GM19372 (cell line): ENCODE measurements at regions not wholly inside any gene's neighbourhood (a gene's known extent, or its start where the extent isn't known, plus 50 kb on each side); places are given as distances from the start of the nearest gene placed in this dataset.
"Not testable (repeated sequence)": the region's sequence is repeated elsewhere in the genome, so short reads cannot be mapped to it uniquely, and the experiment has no call there.

Experiments
- ATAC-seq: cut with Tn5 transposase; IDR thresholded peaks from one replicate; pipeline ENCODE4 v1.9.1; 2021; ENCODE audit warnings: mild to moderate bottlenecking, low read depth, moderate library complexity; ENCODE audit not compliant: unreplicated experiment

GRCh38 chr2:242063436-242063835, 193.9 kb downstream of the RTP5 start:
- no peak for ATAC-seq

DNA sequence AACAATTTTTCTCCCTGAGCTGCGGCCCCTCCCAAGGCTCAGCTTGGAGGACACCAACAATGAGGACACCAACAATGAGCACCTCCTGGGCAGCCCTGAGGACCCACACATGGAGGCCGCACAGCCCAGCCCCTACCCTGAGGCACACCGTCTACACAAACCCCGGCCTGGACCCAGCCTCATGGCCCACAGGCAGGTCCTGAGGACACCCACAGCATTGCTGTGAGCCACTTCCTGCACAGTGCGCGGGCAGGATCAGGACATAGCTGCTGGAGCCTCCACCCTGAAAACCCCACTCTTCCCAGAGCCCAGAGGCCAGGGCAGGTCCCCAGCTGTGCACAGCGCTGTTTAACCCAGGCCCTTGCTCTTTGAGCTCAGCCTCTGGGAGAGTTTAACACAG, 194.3 kb downstream of the RTP5 start:
- ATAC-seq: no peak

- ATAC-seq: no peak
These were observed 195.1 kb downstream of the RTP5 start for GRCh38 chr2:242064364-242065250.

DNA sequence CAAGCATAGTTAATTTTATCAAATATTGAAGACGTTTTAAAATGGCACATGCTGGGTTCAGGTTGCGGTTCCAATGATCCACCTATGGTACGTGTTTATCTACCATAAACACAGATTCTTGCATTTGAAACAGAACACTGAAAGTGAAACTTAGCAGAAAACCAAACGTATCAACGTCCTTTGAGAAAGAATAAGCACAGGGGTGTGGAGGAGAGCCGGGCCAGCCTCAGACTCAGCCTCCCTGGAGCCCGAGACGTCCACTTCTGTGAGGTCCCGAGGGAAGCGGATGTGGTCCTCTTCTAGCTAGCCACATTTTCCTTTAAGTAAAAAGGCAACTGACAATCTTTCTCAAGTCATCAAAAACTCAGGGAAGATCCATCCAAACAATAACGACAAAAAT, 195.9 kb downstream of the RTP5 start:
- no peak for ATAC-seq

GRCh38 chr2:242069018-242069417, 199.5 kb downstream of the RTP5 start:
- ATAC-seq: no peak

GRCh38 chr2:242069938-242070395, 200.4 kb downstream of the RTP5 start:
- not testable (repeated sequence) for ATAC-seq

DNA sequence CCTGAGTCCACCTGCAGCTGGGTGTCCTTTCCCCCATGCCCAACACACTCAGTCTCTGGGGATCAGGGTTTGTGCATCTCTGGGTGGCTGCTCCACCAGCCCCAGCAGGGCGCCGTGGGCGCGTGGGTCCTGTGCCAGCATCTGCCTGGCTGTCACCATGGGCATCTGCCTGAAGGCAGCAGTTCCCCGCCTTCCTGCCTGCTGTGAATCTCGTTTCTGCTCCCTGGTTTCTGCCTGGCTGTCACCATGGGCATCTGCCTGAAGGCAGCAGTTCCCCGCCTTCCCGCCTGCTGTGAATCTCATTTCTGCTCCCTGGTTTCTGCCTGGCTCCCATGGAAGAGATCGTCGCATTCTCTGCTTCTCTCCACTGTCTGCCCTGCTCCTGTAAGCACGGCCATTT, 201.2 kb downstream of the RTP5 start:
- not testable (repeated sequence) for ATAC-seq

GRCh38 chr2:242071377-242071776, 201.8 kb downstream of the RTP5 start:
- ATAC-seq: not testable (repeated sequence)

GRCh38 chr2:242071936-242072335, 202.4 kb downstream of the RTP5 start:
- ATAC-seq: not testable (repeated sequence)

DNA sequence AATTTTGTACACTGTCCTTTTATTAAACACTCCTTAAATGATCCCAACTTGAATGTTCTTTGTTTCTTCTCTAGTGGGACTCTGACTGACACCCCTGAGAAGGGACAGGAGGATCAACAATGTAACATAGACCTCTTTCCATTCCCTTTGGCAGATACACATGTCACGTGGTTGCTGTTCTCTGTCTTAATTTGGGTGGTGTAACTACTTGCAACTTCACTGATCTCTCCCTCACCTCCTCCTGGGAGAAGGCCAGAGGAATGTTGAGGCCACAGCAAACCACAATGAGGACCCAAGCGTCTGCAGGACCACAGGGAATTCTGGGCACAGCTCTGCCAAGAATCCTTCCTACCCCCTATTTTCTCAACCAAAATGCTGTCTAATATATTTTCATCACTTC, 205.6 kb downstream of the RTP5 start:
- no peak for ATAC-seq

- ATAC-seq: no peak
These were observed 206.2 kb downstream of the RTP5 start for GRCh38 chr2:242075696-242076095.

DNA sequence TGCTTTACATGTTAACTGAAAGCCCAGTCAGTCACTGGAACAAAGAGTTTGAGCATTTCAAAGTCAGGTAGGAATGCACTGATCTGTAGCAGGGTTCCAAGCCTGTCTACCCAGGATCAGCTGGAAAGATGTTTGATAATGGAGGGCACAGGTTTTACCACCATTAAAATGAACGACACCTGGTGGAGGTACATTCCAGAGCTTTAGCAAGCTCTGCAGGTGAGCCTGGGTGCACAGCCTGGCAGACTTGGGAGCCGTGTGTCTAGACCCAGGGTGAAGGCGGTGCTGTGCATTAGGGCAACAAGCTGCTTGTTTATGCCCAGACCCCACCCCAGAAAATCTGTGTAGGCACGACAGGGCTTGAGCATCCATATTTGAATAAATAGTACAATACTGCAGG, 206.7 kb downstream of the RTP5 start:
- ATAC-seq: not testable (repeated sequence)

- ATAC-seq: not testable (repeated sequence)
These were observed 208.9 kb downstream of the RTP5 start for GRCh38 chr2:242078426-242078825.

GRCh38 chr2:242079792-242080191, 210.3 kb downstream of the RTP5 start:
- ATAC-seq: not testable (repeated sequence)

GRCh38 chr2:242080575-242081214, 211.2 kb downstream of the RTP5 start:
- ATAC-seq: not testable (repeated sequence)

- ATAC-seq: not testable (repeated sequence)
These were observed 214.5 kb downstream of the RTP5 start for GRCh38 chr2:242084034-242084433.

GRCh38 chr2:242085024-242085674, 215.6 kb downstream of the RTP5 start:
- not testable (repeated sequence) for ATAC-seq

DNA sequence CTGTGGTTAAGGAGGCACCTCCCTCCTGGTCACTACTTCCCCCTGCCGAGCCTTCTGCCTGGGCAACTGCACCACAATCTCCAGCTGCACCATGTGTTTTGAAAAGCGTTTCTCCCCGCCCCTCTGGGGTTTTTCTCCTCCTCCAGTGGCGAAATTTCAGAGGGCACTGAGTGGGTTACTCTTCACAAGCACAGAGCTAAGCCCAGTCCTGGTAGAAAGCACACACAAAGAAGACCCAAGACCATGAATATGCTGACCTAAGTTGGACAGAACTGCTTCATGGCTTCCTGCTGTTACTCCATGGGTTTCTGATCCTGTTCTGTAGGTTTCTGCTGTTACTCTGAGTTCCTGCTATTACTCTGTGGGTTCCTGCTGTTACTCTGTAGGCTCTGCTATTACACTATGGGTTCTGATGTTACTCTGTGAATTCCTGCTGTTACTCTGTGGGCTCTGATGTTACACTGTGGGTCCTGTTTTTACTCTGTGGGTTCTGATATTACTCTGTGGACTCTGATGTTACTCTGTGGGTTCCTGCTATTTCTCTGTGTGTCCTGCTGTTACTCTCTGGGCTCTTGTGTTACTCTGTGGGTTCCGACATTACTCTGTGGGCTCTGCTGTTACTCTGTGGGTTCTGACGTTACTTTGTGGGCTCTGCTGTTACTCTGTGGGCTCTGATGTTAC, 216.6 kb downstream of the RTP5 start:
- no peak for ATAC-seq

- peak; percentile 33 for ATAC-seq
These were observed 218.5 kb downstream of the RTP5 start for GRCh38 chr2:242088044-242088443.

GRCh38 chr2:242088471-242089212, 219.1 kb downstream of the RTP5 start:
- ATAC-seq: peak; percentile 89
